ENCODE measurements at regions not wholly inside any gene's neighbourhood (a gene's known extent, or its start where the extent isn't known, plus 50 kb on each side); places are given as distances from the start of the nearest gene placed in this dataset.

DNA sequence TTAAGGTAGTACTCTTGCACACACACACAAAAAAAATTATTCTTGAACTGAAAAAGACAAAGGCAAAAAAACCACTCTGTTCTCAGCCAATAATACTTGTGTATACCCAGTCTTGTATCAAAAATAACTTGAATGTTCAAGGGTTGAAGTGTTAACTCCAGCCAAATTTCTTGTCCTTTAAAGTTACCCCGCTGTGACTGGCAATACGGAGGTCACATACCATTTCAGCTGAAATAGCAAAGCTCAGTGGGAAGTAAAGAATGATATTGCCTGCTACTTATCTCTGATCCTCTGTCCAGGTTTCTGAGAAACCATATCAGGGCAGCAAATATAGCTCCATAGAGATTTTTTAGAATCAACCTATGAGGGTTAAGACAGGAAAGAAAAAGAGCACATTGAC is 167.4 kb downstream of the C12orf50 start:
- no peak for TF ChIP-seq EZH2phosphoT487 (IDR thresholded peaks at IDR 0.05; ENCODE audit: insufficient read depth, low read depth)
- TF ChIP-seq EZH2 (IDR thresholded peaks at IDR 0.05; ENCODE audit: insufficient read depth, poor library complexity, severe bottlenecking): no peak
